GM21423 (cell line): ENCODE measurements at regions not wholly inside any gene's neighbourhood (a gene's known extent, or its start where the extent isn't known, plus 50 kb on each side); places are given as distances from the start of the nearest gene placed in this dataset.

Source experiments
- ATAC-seq: cut with Tn5 transposase; IDR thresholded peaks from one replicate; pipeline ENCODE4 v1.9.1; 2021; ENCODE audit warnings: mild to moderate bottlenecking, moderate library complexity; ENCODE audit not compliant: unreplicated experiment

DNA sequence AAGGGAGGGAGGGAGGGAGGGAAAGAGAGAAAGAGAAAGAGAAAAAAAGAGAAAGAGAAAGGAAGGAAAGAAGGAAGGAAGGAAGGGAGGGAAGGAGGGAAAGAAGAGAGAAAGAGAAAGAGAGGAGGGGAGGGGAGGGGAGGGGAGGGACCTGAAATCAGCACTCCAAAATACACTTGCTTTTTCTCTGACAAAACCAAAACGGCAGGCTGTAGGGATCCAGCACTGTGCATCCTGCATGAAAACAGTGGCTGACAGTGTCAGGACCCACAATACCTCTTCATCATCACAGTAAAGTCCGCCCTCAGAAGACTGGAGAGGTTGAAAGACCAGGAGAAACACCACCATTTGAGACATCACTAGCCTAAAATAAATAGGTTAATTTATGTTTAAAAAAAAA, 156.0 kb upstream of the SOD1 start:
- no peak for ATAC-seq

- no peak for ATAC-seq
These were observed 156.9 kb upstream of the SOD1 start for GRCh38 chr21:31502537-31503143.

- no peak for ATAC-seq
These were observed 157.6 kb upstream of the SOD1 start for GRCh38 chr21:31501926-31502325.

GRCh38 chr21:31500982-31501381, 156.9 kb upstream of the TIAM1 start:
- ATAC-seq: no peak

GRCh38 chr21:31500071-31500470, 156.0 kb upstream of the TIAM1 start:
- ATAC-seq: no peak

DNA sequence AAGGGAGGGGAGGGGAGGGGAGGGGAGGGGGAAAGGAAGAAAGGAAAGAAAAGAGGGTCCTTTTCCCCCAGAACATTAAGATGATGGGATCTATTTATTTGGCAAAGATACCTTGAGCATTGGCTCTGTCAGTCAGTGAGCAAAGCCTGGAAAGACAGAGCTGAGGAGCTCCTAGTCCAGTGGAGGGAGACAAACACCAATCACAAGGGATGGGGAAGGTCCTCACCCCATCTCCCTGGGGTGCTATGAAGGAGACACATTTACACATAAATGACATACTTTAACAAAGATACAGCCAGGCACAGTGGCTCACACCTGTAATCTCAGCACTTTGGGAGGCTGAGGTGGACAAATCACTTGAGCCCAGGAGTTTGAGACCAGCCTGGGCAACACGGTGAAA, 154.9 kb upstream of the TIAM1 start:
- no peak for ATAC-seq

DNA sequence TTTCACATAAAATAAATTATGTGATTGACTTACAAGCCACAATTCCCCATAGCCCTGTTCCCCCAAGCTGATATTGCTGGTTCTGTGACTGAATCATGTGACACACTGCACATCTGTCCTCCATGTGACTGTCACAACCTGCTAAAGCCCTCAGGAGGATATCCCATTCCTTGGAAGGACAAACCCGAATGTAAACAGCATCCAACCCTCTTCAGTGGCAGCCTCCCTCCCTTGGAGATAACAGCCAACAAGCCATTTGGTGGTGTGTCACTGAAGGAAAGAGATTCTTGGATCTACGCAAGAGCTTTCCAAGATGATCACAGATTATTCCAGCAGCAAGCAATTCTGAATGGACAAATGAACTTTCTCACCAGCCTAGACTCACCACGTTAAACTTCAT, 153.9 kb upstream of the TIAM1 start:
- ATAC-seq: no peak

DNA sequence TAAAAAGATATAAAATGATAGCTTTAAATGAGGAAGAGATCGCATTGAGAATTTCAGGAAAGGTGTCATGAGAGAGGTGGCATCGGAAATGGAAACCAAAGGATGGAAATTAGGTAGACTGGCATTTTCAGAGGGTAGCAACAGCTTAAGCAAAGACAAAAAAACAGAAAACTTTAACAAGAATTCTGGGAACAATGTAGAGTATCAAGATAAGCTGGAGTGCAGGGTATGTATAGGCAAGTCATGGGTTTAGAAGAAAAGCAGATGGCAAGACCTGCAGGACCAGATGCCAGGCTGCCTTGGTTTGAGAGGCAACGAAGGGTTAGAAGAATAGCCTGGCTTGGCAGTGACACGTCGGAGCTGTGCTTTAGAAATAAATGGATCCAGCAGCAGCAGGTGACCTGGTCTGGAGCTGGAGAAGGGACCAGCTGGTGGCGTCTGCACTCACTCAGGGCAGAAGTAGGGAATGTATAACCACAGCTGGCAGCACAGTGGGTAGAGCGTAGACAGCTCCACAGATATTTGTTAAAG, 149.4 kb upstream of the TIAM1 start:
- no peak for ATAC-seq

- ATAC-seq: no peak
These were observed 147.6 kb upstream of the TIAM1 start for GRCh38 chr21:31491617-31492016.

DNA sequence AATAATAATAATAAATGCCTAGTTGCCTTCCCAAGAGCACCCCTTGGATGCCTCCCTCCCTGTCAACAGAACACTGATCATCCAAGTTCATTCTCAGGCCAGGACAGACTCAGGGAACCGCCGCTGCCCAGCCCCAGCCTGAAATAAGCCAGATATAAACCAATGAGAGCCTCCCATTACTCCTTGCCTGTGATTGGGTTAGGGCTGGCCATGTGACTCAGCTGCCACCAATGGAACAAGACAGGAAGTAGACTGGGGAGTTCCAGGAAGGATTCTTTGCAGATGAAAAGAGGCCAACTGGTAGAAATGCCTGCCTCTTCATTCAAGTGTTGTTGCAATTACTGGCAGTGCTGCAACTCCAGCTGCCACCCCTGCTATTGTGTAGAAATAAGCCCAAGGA, 146.4 kb upstream of the TIAM1 start:
- ATAC-seq: no peak

DNA sequence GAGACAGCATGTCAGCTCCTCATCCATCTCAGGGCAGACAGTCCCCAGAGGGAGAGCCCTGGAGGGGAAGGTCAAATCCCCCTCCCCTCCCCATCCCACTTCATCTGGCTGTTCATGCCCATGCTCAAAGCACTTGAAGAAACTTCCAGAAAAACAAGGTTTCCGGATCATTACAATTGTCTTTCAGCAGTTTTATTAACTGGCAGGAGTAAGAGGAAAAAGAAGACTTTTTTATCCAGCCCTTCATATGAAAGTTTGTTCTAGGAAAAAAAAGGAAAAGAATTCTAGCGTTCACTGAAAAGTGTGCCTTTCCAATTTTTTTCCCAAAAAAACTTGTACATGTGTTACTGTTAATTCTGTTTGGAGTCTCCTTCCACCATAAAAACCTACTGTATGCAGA, 145.7 kb upstream of the TIAM1 start:
- ATAC-seq: no peak

DNA sequence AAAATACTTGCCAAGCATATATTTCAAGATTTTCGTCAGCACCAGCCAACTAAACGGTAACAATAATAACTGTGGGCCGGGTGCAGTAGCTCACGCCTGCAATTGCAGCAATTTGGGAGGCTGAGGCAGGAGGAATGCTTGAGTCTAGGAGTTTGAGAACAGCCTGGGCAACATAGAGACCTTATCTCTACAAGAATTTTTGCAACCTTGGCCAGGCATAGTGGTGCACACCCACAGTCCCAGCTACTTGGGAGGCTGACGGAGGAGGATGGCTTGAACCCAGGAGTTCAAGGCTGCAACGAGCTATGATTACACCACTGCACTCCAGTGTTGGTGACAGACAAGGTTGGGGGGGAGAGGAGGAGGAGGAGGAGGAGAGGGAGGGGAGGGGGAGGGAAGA, 145.0 kb upstream of the TIAM1 start:
- no peak for ATAC-seq

GRCh38 chr21:31484219-31484618, 140.2 kb upstream of the TIAM1 start:
- ATAC-seq: no peak

DNA sequence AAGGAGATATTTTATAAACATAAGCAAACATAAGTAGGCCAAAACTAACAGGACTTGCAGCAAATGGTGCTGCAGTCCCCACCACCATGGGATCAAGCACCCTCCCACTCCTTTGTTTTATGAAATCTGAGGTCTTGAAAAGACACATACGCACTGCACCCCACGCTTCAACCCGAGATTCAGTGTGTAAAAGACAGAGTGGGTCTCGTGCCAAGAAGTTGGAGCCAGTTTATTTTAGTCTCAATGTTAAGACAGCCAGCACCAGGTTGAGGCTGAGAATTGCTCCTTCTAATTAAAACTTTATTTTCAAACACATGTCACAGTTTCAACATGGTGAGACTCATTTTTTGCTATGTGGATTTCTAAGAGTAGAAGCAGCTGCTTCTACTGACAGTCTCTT, 139.1 kb upstream of the TIAM1 start:
- ATAC-seq: no peak

- ATAC-seq: no peak
These were observed 138.4 kb upstream of the TIAM1 start for GRCh38 chr21:31482460-31482859.

DNA sequence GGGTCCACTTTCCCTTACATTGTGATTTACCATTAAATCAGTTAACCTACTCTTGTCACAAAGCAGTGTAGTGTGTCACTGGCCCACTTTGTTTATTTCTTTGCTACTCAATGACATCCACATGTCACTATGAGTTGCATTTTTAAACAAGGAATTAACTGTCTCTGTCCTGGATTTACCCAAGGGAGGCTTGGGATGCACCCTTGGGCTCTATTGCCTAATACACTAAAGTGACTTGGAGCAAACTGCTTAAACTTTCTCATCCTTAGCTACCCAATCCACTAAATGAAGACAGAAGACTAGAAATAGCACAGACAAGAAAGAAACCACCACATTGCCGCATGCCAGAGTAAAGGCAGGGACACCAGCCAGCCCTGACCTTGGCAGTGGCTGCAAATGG, 136.2 kb upstream of the TIAM1 start:
- no peak for ATAC-seq

GRCh38 chr21:31479714-31480113, 135.7 kb upstream of the TIAM1 start:
- ATAC-seq: no peak

- ATAC-seq: no peak
These were observed 135.2 kb upstream of the TIAM1 start for GRCh38 chr21:31479222-31479621.

DNA sequence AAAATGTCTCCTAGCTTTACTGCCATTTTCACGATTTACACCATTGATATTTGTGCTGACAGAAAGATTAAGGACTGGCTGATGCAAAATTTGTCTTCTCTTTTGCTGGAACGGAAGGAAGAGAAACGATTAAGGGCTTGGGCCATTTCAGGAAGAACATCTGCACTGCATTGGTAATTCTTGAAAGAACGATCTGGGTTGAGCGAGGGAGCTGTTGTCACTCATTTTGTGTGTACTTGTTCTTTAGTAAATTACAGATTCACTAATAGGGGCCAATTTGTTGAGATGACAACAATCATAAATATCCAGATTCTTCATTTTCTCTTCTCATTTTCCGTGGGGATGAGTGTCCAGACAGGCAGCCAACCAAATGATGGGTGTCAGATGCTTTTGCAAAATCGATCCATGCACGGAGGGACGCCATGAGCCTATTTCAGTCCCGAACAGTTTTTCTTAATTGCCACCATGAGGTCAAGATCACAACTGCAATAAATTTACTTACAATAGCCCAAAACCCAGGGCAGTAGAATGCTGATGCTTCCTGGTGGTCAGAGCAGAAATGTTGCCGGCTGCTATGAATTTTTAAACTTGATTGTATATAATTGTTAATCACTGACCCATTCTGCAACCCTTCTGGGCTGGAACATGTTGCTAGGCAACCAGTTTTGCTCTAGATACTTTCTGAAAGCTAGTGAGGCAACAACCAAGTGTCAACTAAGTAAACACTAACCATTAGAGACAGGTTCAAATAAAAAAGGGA, 132.4 kb upstream of the TIAM1 start:
- ATAC-seq: no peak

GRCh38 chr21:31475223-31475622, 131.2 kb upstream of the TIAM1 start:
- ATAC-seq: no peak

DNA sequence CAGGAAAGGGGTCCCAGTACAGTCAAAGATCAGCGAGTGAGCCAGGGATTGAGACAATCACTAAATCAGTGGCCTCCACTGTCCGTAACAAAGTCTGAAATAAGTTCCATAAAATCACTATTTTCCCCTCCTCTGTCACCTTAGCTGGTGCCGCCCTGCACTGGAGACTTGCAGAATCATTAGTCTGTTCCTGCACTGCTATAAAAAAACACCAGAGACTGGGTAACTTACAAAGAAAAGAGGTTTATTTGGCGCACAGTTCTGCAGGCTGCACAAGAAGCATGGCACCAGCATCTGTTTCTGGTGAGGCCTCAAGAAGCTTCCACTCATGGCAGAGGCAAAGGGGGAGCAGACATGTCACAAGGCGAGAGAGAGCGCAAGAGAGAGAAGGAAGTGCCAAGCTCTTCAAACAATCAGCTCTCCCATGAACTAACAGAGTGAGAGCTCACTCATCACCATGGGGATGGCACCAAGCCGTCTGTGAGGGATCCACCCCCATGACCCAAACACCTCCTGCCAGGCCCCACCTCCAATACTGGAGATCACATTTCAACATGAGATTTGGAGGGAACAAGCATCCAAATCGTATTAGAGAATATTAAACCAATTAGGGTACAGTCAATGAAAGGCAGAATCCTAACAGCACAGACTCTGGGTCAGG, 129.8 kb upstream of the TIAM1 start:
- no peak for ATAC-seq

- no peak for ATAC-seq
These were observed 127.8 kb upstream of the TIAM1 start for GRCh38 chr21:31471865-31472264.
